ENCODE measurements at regions not wholly inside any gene's neighbourhood (a gene's known extent, or its start where the extent isn't known, plus 50 kb on each side); places are given as distances from the start of the nearest gene placed in this dataset.

GRCh38 chr5:68450245-68450852 lies 234.8 kb downstream of the PIK3R1 start:
- no peaks in the 10 kb centered on the region for H3K36me3 ChIP-seq
- no peak for TF ChIP-seq POLR2AphosphoS5 (IDR thresholded peaks at IDR 0.05)
- TF ChIP-seq CTCF (IDR thresholded peaks at IDR 0.05 in 8 of 11, conservative IDR thresholded peaks at IDR 0.05 in 3 of 11): no peak
- TF ChIP-seq POLR2A (IDR thresholded peaks at IDR 0.05): no peak
- H3K27me3 ChIP-seq (replicated peaks in 1 of 7): no peaks in the 10 kb centered on the region
- WGBS, 5 donors: 85 to 95% (median 88%) methylated on average over 5 of the region's 5 CpGs
- H3K4me3 ChIP-seq: no peak overlapping the region
- peaks cover 0 to 6% (median 0%) of the 10 kb centered on the region in 6 donors for H3K4me1 ChIP-seq
- H3K9me3 ChIP-seq: no peaks in the 10 kb centered on the region
- no peak overlapping the region for H3K27ac ChIP-seq
- intact Hi-C loops (cut with DNase I; ENCODE audit: low total_unique reads): no loop called here
- DNase-seq: no peak

GRCh38 chr5:68452286-68452685 lies 236.7 kb downstream of the PIK3R1 start:
- no peak for DNase-seq
- H3K4me1 ChIP-seq: peaks cover 0 to 11% (median 0%) of the 10 kb centered on the region in 6 donors
- no peak overlapping the region for H3K27ac ChIP-seq
- no peak overlapping the region for H3K4me3 ChIP-seq
- H3K27me3 ChIP-seq (replicated peaks in 1 of 7): no peaks in the 10 kb centered on the region
- H3K36me3 ChIP-seq: no peaks in the 10 kb centered on the region
- no peaks in the 10 kb centered on the region for H3K9me3 ChIP-seq
- TF ChIP-seq POLR2AphosphoS5 (IDR thresholded peaks at IDR 0.05) (no peak), CTCF (IDR thresholded peaks at IDR 0.05 in 8 of 11, conservative IDR thresholded peaks at IDR 0.05 in 3 of 11) (no peak), POLR2A (IDR thresholded peaks at IDR 0.05) (no peak)
- WGBS, 5 donors: 55 to 70% (median 62%) methylated on average over 3 of the region's 3 CpGs
- intact Hi-C loops (cut with DNase I; ENCODE audit: low total_unique reads): no loop called here

GRCh38 chr5:68454172-68454571 lies 238.6 kb downstream of the PIK3R1 start:
- Histone ChIP-seq H3K4me1 (peaks cover 0 to 12% (median 6%) of the 10 kb centered on the region in 6 donors), H3K9me3 (no peaks in the 10 kb centered on the region), H3K27me3 (replicated peaks in 1 of 7) (no peaks in the 10 kb centered on the region), H3K4me3 (no peak overlapping the region), H3K27ac (no peak overlapping the region), H3K36me3 (no peaks in the 10 kb centered on the region)
- no peak for TF ChIP-seq POLR2AphosphoS5 (IDR thresholded peaks at IDR 0.05)
- TF ChIP-seq POLR2A (IDR thresholded peaks at IDR 0.05): no peak
- no peak for TF ChIP-seq CTCF (IDR thresholded peaks at IDR 0.05 in 8 of 11, conservative IDR thresholded peaks at IDR 0.05 in 3 of 11)
- 87 to 89% (median 87%) methylated on average over 3 of the region's 3 CpGs for WGBS, 5 donors
- intact Hi-C loops (cut with DNase I; ENCODE audit: low total_unique reads): no loop called here
- no peak for DNase-seq

GRCh38 chr5:68454766-68455165 lies 239.2 kb downstream of the PIK3R1 start:
- no peaks in the 10 kb centered on the region for H3K36me3 ChIP-seq
- WGBS, 5 donors: 87 to 97% (median 92%) methylated on average over 2 of the region's 2 CpGs
- DNase-seq: no peak
- H3K4me3 ChIP-seq: no peak overlapping the region
- peaks cover 0 to 18% (median 6%) of the 10 kb centered on the region in 6 donors for H3K4me1 ChIP-seq
- no peak overlapping the region for H3K27ac ChIP-seq
- no peaks in the 10 kb centered on the region for H3K27me3 ChIP-seq (replicated peaks in 1 of 7)
- intact Hi-C loops (cut with DNase I; ENCODE audit: low total_unique reads): no loop called here
- H3K9me3 ChIP-seq: no peaks in the 10 kb centered on the region
- TF ChIP-seq POLR2AphosphoS5 (IDR thresholded peaks at IDR 0.05) (no peak), POLR2A (IDR thresholded peaks at IDR 0.05) (no peak), CTCF (IDR thresholded peaks at IDR 0.05 in 8 of 11, conservative IDR thresholded peaks at IDR 0.05 in 3 of 11) (no peak)
